Neural cell (in vitro differentiated cells): ENCODE measurements at regions not wholly inside any gene's neighbourhood (a gene's known extent, or its start where the extent isn't known, plus 50 kb on each side); places are given as distances from the start of the nearest gene placed in this dataset.

ENCODE experiments used
- CTCF ChIP-seq: fragments of 450-650 bp; IDR thresholded peaks from 2 replicates; pipeline ENCODE4 v1.5.1; 2014; ENCODE audit warnings: antibody characterized with exemption, mild to moderate bottlenecking, moderate library complexity; ENCODE audit not compliant: poor library complexity, severe bottlenecking
- EP300 ChIP-seq: fragments of 450-650 bp; conservative IDR thresholded peaks from 2 replicates; pipeline ENCODE4 v1.6.1; 2014; ENCODE audit warnings: antibody characterized with exemption, mild to moderate bottlenecking, moderate library complexity; ENCODE audit not compliant: poor library complexity, severe bottlenecking
- MXI1 ChIP-seq: fragments of 450-650 bp; conservative IDR thresholded peaks from 2 replicates; pipeline ENCODE4 v1.6.1; 2014; ENCODE audit warnings: antibody characterized with exemption, mild to moderate bottlenecking; ENCODE audit not compliant: poor library complexity, severe bottlenecking
- POLR2AphosphoS5 ChIP-seq: IDR thresholded peaks from 2 replicates; pipeline ENCODE4 v1.6.1; 2012

- TF ChIP-seq MXI1 (no peak), CTCF (no peak), EP300 (no peak), POLR2AphosphoS5 (no peak)
Measured at GRCh38 chr7:41899823-41900433, 197.0 kb upstream of the INHBA start.
